ENCODE measurements at regions not wholly inside any gene's neighbourhood (a gene's known extent, or its start where the extent isn't known, plus 50 kb on each side); places are given as distances from the start of the nearest gene placed in this dataset.

DNA sequence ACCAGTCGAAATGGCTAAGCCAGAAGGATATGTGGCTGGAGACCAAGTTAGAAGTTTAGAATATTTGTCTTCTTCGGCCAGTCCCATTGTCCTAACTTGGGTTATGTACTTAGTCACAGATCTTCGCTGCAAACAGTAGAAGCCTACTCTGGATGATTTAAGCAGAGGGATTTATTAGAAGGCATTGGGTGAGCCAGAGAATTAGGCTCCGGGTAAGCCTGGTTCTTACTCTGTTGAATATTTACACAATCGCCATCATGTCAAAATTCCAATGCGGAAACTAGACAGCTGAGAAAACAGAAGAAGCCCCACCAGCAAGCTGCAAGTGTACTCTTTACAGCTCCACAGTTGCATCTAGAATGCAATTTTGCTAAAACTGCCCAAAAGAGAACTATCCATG lies 276.6 kb downstream of the CMPK2 start:
- DNase-seq (ENCODE audit: low spot score) = no peak

DNA sequence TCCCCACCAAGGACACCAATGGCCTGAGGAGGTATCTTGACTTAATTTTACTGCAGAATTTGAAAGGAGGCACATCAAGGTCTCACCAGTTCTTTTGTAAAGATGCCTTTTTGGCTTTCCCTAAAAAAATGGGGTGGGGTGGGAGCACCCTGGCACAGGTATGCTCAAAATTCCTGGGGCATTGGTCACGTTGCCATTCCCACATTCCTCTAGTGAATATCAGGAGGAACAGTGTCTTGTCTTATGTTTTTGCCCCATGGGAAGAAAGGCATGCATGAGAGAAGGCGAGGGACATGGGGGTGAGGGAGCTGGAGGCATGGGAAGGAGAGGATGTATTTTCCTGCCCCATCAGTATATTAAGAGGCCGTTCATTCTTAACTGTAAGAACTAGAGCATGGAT lies 275.3 kb downstream of the CMPK2 start:
- DNase-seq (ENCODE audit: low spot score) = no peak

DNA sequence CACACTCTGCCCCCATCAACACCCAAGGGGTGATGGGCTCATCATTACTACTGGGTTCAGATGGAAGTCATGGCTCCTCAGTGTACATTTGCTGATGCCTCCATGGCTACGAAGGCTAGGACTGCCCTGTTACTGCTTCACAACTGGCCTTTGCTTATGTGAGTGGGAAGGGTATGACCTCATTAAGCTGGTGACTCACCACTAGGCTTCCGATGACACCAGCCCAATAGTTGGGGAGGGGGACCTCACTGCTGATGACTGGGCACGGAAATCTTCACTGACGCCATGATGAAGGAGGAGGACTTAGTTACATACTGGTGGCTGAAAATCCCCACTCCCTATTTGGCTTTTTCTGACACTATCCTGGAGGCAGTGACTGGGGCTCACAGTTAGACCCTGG lies 263.2 kb downstream of the CMPK2 start:
- no peak for DNase-seq (ENCODE audit: low spot score)

DNA sequence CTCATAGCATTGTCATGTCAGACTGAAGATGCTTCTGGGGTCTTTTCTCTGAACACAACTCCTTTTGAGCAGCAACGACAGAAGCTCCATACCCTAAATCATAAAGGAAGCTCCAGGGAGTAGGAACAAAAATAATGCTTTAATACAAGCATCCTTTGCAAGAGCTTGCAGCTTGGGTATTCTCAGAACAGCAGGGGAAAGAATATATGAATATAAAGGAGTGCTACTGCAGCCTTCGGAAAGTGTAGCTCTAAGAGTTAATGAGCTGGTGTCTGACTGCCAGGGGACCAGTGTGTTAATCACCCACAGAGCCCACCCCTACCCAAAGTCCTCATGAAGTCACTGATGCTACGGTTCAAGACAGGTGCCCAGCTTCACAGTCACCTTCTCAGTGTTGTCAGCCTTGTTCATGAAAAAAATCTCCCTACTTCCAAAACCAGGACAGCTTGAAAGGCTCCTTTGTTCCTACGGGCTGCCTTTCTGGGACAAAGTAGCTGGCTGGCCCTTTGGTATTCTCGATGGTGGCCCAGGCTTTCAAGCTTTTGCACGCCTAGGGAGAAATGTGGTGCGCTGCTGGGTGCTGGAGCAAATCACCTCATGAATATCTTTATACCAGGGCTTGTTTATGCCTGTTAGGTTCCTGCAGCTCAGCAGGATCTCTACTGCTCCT lies 259.7 kb downstream of the CMPK2 start:
- DNase-seq (ENCODE audit: low spot score) = no peak

DNA sequence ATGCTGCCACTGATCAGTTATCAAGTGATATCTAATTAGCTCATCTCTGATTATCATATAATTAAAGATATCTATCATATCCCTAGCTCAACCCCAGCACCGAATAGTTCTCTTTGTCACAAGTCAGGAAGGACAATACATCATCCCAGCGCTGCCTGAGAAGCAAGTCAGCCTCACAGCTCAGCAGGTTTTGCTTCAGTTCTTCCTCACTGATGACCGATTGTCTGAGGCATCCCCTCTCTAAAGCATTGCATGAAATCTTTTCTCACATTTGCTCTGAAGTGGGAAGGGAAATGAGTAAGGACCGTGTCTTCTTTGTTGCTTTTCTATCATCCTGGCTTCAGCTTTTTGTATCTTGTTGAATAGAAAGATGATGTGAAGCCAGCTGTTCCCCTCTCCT lies 247.9 kb downstream of the CMPK2 start:
- no peak for DNase-seq (ENCODE audit: low spot score)

DNA sequence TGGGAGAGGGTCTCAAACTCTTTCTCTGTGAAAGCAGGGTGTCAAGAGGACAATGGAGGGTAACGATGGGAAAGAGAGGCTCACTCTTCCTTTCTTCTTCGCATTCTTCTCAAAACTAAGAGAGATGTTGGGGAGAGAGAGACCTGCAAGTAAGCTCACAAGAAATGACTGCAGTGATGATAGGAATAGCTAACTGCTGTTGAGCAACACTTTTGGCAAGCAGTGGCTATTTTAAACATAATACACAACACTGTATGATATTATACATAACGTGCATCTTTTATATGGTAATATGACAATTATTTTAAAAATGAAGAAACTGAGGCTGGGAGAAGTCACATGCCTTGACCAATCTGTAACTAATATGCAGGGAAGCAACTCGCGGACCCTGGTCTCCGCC lies 247.5 kb downstream of the CMPK2 start:
- DNase-seq (ENCODE audit: low spot score) = no peak

- DNase-seq (ENCODE audit: low spot score) = peak; percentile 23
Measured at GRCh38 chr2:6623746-6624145, 242.0 kb downstream of the CMPK2 start.

- peak; percentile 92 for DNase-seq (ENCODE audit: low spot score)
Measured at GRCh38 chr2:6626401-6627012, 239.2 kb downstream of the CMPK2 start.

- DNase-seq (ENCODE audit: low spot score) = no peak
Measured at GRCh38 chr2:6627316-6627715, 238.4 kb downstream of the CMPK2 start.

GRCh38 chr2:6630209-6630608 lies 235.5 kb downstream of the CMPK2 start:
- no peak for DNase-seq (ENCODE audit: low spot score)

DNA sequence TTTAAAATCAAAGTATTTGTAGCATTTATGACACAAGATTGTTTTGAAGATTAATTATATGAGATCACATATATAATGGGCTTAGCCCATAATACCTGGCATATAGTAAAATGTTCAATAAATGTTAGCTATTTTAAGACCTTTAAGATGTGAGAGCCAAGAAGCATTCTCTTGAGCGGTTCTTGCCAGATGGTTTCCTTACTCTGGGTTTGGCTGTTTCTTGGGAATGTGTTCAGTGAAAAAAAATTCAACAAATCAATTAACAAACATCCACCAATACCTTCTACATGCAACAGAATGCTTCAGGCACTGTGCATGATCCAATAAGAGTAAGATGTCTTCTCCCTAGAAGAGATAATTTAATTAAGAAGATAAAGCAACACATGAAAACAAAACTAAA lies 230.4 kb downstream of the CMPK2 start:
- peak; percentile 34 for DNase-seq (ENCODE audit: low spot score)

DNA sequence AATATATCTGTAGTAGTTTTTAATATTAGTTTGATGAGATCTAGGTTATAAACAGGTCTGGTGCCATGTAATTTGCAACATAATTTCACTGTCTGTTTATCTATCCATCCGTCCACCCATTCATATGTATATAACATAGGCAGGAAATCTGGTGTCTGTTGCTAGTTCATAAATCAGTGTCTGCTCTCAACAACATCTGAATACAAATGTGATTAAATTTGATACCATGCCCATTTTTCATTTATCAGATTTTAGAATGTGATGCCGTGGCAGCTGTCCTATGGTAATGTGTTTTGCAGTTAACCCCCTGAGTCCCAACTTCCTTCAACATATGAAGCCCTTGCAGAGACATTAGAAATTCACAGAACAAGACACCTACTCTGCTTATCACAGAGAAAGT lies 228.4 kb downstream of the CMPK2 start:
- DNase-seq (ENCODE audit: low spot score) = peak; percentile 31

DNA sequence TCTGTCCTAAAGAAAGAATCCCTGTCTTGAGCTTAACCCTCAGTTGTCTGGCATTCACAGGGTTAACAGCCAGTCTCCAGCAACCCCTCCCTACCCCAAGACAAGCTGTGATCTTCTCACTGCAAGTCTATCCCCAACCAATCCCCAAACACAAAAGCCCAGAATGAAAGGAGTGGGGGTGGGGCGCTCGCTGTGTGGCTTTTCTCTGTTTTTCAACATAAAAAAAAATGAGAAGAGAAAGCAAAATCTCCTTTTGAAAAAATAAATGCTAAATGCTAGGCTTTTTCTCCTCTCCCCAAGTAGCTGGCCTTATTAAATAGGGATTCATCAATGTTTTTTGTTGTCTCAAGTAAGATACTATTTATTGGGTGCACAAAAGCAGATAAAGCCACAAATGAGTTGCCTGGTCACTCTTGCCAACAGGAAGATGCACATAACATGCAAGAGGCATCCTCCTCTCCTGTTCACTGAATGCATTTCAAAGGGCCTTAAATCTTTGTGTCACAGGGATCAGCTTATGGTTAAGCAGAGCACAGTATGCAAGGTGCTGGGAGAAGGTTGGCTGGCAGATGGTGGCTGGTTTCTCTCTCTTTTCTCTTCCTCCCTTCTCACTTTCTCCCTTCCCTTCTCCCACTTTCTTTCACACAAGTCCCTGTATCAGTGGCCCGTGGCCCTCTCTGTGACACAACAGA lies 225.6 kb downstream of the CMPK2 start:
- peak; percentile 38 for DNase-seq (ENCODE audit: low spot score)

DNA sequence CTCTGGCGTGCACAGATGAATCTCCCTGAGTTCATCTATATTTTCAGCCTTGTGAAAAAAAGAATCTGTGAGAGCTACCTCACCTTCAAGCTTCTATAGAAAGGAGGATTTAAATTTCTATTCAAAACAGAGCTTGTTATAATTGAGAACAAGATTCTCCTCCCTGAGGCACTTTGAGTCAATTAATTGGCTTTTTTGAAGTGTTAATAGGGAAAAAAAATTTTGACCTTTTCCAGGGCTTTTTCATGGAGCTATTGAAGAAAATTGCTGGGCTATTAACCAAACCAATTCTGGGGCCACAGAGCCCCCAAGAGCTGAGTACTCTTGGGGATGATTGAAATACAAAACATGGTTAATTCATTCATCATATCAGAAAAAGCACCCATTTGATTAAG lies 225.1 kb downstream of the CMPK2 start:
- no peak for DNase-seq (ENCODE audit: low spot score)

DNA sequence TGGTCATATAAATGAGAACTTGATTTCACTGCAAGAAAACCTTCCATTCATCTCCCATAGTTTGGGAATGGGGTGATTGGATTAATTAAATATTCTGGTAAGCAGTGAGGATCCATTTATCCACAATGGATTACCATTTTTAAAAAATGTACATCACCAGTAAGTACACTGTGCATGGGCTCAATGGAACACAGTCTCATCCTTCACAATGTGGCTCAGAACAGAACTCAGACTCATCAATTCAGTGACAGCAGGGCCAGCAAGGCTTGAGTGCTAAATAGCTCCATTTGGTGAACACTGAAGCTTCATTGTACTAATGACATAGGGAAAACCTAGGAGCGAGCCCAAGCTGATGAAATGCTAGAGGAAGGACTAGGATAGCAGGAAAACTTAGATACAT lies 223.8 kb downstream of the CMPK2 start:
- no peak for DNase-seq (ENCODE audit: low spot score)

DNA sequence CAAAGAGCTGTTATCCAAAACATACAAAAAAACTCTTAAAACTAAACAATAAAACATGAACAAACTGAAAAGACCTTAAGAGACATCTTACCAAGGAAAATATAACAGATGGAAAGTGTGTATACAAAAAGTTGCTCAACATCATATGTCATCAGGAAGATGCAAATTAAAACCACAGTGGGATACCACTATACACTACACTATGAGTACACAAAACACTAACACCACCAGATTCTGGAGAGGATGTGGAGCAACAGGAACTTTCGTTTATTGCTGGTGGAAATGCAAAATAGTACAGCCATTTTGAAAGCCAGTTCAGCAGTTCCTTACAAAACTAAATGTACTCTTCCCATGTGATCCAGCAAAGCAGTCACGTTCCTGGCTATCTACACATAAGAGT lies 221.4 kb downstream of the CMPK2 start:
- DNase-seq (ENCODE audit: low spot score) = no peak

DNA sequence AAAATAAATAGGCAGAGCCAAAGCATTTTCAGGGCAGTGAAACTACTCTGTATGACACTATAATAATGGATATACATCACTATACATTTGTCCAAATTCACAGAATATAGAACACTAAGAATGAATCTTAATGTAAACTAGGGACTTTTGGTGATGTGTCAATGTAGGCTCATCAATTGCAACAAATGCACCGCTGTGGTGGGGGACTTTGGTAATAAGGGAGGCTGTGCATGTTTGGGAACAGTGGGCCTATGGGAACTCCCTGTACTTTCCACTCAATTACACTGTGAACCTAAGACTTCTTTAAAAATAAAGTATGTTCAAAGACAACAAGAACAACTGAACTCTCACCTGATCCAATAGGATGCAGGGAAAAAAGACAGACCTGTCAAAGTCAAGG lies 220.7 kb downstream of the CMPK2 start:
- no peak for DNase-seq (ENCODE audit: low spot score)

DNA sequence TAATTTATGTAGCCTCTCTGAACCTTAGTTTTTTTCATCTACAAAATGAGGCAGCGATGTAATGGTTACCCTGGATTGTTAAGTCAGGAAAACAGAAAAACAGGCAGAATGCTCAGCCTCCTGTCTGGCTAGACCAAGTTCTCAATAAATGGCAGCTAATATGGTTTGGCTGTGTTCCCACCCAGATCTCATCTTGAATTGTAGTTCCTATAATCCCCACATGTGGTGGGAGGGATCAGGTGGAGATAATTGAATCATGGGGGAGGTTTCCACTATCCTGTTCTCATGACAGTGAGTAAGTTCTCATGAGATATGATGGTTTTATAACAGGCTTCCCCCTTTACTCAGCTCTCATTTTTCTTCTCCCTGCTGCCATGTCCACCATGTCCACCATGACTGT lies 220.0 kb downstream of the CMPK2 start:
- DNase-seq (ENCODE audit: low spot score) = no peak

GRCh38 chr2:6647046-6647445 lies 218.7 kb downstream of the CMPK2 start:
- DNase-seq (ENCODE audit: low spot score) = no peak

DNA sequence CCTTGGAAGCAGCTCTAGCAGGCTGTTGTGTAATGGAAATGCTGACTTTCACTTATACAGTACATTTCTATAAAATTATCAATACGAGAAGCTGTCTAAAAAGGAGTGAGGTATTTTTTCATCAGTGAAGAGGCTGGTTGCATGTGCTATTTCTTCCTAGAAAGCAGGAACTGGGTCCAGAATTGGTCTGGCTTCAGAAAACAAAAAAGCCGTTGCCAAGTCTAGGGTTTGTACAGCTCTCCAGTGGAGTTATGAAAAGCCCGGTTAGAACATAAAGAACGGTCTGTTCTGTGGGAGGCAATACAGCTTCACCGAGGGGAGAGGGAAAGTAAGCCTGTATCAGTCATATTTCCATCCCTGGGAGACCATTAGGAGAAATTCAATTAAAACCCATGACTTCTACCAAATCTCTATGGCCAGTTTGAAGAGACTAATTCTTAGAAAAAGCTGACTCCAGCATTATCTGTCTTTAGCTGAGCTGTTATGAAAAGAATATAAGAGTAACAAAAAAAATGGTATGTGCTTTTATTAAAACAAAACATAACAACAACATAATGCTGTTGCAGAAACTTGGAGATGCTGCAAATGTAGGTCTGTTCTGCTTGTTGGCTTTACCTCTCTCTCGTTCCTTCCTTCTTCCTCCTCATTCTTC lies 217.0 kb downstream of the CMPK2 start:
- peak; percentile 35 for DNase-seq (ENCODE audit: low spot score)

- DNase-seq (ENCODE audit: low spot score) = no peak
Measured at GRCh38 chr2:6650311-6650710, 215.4 kb downstream of the CMPK2 start.

DNA sequence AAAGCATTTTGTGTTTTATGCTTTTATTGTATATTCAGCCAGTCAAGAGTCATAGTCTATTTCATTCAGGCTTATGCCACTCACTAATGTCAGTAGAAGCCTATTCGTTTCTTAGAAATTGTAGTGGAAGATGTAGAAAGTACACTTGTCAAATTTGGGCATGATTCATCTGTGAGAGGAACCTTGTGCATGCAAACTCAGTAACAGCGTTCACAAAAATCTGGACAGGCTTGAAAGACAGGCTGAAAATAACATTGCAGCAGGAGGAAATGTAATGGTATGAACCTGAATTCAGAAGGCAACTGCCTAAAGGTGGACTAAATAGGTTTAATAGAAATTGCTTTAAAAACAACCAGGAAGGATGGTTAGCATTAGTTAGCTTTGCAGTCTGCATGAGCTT lies 213.5 kb downstream of the CMPK2 start:
- DNase-seq (ENCODE audit: low spot score) = peak; percentile 84

DNA sequence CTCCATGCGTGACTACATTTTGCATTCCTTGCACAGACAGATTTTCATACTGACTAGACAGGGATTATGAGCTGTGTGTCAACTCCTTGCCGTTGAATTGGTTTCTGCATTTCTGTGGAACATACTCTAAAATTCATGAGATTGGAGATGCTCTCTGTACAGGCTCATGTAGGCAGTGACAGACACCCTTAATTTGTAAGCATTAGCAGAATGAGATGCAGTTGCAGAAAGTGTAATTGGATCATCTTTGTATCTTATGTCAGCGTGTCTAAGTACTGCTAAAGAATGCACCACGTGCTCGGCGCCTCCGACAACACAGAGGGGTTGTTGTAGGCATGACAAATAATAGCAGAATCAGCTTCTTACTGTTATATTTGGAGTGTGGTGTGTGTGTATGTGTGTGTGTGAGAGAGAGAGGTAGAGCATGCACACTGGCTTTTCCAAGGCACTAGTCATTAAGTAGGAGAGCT lies 212.4 kb downstream of the CMPK2 start:
- DNase-seq (ENCODE audit: low spot score) = peak; percentile 91

Measured in umbilical cord (tissue), 1 donor.